ENCODE measurements at regions not wholly inside any gene's neighbourhood (a gene's known extent, or its start where the extent isn't known, plus 50 kb on each side); places are given as distances from the start of the nearest gene placed in this dataset.

DNA sequence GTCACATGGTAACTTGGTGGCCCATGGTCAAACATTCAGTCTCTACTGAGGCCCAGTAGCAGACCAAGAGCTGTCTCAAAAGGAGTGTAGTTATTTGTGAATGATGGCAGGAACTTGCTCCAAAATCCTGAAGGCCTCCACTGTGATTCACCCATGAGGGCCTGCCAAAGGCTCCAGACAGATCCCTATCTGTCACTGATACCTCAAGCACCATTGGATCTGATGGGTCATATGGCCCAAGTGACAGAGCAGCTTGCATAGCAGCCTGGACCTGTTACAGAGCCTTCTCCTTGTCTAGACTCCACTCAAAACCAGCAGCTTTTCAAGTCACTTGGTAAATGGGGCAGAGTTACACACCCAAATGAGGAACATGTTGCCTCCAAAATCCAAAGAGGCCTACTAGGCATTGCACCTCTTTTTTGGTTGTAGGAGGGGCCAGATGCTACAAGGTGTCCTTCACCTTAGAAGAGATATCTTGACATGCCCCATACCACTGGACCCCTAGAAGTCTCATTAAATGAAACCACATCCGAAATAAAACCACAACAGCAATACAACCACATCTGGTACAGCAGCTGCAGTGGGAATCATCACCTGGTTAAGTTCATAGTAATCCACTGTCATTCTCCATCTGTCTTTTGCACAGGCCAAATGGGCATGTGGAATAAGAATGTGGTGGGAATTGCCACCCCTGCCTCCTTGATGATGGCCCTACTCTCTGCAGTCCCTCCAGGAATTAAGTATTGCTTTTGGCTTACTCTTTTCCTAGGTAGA, 150.4 kb upstream of the MAX start:
- no peak for DNase-seq

DNA sequence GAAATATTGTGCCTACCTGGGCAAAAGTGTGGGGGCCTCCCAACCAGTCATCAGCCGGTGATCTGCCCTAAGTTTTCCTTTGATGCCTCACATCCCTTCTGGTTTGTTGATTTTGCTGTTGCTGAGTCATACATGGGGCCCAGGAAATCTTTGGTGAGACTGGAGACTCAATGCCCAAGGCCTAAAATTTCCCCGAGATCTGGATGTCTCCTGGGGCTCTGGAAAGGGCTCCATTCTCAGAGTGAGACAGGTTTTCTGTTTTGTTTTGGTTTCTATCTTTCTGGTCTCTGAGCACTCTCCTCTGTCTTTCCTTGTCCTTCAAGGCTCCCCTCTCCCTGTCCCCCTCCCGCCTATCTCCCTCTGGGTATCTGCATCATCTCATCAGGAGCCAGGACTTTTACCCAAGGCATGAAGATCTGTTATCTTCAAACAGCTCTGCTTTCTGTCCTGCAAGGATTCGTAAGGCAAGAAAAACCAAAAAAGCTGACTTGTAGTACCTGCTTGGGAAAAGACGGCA, 152.8 kb upstream of the MAX start:
- DNase-seq: no peak

DNA sequence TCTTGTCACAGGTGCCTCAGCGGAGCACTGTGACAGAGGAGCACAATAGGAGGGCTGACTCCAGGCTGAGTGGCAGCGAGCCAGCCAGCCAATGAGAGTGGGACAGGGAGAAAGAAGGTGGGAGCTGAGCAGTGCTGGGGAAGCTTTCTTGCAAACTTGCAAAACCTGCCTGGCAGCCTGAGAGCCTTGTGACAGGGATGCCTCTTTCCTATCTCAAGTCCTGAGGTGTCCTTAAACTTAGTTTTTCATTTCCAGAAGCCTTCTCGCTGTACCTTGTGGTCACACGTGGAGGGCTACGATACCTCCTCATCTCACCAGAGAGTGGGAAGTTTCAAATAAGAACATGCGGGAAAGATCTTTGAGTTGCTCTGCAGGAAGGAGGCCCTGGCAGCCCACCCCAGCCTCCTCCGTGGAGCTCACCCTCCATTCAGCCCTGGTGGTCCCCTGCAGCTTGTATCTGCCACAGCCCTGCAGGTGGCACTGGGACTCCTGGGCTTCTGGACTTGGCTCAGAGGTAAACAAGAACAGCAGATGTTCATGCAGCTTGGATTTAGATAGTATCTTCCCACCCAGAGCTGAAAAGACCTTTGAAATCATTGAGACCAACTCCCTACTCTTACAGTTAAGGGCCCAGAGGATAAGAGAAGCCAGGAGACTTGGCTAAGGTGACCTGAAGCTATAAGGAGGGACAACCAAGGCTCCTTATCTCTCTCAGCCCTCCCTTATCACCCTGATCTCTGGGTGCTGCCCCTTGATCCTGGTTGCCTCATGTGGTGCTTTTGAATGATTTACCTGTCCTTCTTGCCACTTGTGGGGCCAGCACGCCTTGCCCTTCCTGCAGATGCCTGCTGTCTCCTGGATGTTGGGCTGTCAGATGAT, 153.5 kb upstream of the MAX start:
- DNase-seq: no peak

DNA sequence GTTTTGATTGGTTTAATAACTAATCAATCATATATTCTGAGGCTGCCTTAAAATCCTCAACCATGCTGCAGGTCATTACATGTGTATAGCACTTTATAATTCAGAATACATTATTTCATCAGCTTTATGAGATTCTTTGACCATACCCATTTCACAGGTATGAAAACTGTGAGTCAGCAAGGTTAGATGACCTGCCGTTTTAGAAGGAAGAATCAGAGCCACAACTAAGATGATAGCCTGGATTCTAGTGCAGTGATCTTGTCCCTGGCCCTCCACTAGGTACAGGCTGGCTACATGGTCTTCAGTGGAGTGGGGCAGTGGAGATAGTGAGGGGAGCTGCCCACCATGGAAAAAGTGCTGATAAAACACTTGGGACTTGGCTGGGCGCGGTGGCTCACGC, 154.4 kb upstream of the MAX start:
- DNase-seq: no peak

DNA sequence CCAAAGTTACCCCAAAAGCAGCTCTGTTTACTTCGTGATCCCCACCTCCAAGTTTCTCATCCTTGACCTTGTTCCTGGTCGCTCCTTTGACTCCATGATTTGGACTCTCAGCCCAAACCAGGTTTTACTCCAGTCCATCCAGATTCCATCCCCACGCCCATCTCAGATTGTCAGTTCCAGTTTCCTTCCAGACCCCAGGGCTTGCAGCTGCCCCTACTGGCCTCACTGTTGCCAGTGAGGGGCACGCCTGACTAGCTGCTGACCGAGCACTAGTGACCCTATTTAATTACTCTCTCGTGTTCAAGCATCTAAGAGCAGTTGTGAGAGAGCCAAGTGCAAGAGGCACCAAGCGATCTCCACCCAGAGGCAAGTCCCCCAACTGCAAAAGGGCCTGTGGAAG, 155.1 kb upstream of the FUT8 start:
- DNase-seq: no peak

DNA sequence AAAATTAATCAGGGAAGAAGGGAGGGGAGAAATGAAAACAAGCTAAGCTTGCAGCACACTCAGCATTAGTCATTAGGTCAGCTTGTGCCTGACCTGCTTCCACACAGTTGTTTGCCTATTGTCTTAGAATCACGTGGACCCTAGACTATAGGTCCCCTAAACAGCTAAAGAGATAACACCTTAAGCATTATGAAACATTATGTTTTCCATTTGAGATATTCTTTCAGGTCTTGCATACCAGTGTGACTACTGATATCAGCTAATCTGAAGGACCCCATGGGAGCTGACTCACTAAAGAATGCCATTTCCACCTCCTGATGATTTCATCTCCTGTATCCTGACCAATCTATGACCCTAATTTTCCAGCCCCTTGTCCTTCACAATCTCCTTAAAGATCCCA, 154.1 kb upstream of the FUT8 start:
- no peak for DNase-seq

DNA sequence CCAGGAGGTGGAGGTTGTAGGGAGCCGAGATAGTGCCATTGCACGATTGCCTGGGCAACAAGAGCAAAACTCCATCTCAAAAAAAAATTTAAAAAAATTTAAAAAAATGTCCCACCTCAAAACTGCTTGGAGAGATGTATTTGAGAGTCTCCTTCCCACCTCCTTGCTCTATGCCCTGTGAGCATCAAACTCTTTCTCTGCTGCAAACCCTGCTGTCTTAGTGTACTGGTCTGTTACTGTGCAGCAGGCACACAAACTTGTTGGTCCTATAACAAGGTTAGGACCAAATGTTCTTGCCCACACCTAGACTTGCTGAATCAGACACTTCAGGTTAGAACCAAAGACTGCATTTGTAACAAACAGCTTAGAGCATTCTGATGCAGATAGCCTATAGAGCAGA, 153.5 kb upstream of the FUT8 start:
- DNase-seq: no peak

DNA sequence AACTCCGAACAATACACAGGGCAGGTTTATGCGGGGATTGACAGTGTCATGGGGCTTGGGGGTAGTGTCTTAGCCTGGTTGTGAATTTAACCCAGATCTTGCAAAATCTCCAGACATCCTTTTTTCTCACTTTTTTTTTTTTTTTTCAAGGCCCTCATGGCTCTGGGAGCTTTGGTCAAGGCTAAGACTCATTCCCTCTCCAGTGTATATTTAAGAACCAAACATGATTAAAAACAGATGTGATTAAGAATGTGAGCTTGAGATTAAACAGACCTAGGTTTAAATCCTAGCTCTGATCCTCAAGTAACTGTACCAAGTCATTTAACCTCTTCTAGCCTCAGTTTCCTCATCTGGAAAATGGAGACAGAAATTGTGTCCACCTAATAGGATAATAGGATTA, 151.7 kb upstream of the FUT8 start:
- DNase-seq: no peak

DNA sequence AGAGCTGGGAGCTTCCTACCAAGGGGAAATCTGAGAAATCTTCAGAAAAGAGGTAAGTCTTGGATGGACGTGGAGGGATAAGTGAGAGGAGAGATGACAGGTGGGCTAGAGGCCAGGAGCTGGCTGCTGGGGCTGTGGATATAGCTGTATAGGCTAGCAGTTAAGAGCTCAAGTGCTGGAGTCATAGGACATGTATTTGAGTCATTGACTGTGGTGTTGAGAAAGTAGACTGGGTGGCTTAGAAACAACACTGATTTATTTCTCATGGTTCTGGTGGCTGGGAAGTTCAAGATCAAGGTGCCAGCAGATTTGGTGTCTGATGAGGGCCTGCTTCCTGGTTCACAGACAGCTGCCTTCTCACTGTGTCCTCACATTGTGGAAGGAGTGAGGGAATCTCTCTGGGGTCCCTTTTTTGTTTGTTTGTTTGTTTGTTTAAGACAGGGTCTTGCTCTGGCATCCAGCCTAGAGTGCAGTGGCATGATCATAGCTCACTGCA, 151.1 kb upstream of the FUT8 start:
- DNase-seq: no peak

DNA sequence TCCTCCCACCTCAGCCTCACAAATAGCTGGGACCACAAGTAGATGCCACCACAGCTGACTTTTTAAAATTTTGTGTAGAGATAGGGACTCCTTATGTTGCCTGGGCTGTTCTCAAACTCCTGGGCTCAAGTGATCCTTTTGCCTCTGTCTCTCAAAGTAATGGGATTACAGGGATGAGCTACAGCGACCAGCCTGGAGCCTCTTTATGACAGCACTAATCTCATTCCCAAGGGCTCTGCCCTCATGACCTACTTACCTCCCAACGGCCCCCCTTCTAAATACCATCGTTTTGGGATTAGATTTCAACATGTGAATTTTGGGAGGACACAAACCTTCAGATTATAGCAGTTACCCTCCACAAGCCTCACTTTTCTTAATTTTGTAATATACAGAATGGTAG, 150.6 kb upstream of the FUT8 start:
- DNase-seq: no peak

DNA sequence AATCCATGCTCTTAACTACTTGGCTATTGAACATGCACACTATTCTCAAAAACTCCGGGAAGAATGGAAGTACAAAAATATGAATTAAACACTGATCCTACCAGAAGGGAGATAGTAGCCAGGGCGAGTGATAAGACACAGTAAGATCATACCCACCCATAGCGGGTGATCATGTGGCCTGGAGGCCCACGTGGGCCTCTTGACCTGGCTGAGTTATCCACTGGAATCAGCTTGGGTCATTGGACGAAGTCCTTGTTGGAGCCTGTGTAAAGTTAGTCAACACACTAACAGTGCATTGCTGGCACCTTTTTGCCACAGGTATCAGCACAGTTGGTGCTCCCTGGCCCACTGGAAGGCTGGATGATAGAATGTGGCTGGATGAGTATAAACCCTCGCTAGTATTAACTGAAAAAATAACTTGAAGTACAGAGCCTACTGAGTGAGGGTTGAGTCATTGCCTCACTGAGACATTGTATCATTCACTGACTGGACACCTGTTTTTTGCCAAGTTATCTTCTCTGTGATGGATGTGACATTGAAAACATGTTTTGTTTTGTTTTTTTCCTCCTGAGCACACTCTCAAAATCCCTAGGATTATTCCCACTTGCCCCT, 149.2 kb upstream of the FUT8 start:
- DNase-seq: no peak

DNA sequence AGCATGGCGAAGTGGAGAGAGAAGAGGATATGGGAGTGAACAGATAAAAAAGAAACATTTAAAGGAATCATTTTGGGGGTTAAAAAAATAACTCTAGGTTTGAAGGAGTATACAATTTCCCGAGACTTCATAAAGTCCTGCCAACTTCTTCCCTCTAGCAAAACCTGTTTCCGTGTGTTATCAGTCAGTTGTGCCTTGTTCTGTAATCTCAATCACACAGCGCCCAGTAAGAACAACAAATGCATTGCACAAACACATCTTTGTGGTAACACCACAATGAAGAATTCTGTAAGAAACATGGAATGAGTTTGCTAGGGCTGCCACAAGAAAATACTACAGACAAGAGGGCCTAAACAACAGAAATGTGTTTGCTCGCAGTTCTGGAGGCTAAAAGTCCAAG, 144.7 kb upstream of the FUT8 start:
- no peak for DNase-seq

DNA sequence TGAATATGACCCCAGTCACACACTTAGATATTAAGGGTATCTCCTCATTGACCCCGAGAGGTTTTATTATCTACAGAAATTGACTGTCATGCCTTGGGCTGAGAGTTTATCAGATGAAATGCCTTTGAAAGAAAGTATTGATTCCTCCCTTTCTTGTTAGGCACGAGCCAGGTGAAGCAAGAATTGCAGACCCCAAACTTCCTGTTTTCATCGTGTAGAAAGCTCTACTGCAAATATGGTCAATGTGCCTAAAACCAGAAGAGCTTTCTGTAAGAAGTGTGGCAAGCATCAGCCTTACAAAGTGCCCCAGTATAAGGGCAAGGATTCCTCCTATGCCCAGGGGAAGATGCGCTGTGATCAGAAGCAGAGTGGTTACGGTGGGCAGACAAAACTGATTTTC, 143.9 kb upstream of the FUT8 start:
- no peak for DNase-seq

DNA sequence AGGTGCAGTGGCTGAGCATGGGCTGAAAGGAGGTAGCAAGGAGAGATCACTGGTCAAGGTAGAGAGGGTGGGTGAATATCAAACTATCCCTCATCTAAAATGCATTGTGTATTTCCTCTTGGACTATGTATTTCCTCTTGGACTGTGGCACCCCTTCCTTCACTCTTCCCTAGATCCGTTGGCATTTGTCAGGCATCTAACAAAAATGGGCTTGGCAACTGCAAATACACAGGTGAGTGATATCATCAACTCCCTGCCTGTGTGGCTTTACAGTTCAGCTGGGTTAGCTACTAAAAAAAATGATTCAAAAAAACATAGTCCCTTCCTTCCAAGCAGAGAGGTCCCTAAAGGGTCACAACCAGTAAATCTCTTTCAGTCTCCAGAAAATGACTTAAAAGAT, 142.8 kb upstream of the FUT8 start:
- no peak for DNase-seq

DNA sequence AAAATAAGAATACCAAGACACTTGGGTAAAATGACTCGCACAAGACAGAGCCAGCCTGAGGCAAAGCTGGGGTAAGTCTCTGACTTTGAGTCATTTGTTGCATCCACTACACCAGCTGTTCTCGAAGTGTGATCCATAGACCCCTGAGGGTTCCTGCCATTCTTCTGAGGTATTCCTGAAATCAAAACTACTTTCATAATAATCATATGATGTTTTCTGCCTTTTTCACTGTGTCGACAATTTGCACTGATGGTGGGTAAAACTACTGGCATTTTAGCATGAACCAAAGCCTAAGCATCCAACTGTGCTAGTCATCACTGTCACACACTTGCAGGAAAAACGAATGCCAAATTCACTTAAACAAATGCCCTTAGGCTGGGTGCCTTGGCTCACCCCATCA, 135.5 kb upstream of the FUT8 start:
- no peak for DNase-seq

DNA sequence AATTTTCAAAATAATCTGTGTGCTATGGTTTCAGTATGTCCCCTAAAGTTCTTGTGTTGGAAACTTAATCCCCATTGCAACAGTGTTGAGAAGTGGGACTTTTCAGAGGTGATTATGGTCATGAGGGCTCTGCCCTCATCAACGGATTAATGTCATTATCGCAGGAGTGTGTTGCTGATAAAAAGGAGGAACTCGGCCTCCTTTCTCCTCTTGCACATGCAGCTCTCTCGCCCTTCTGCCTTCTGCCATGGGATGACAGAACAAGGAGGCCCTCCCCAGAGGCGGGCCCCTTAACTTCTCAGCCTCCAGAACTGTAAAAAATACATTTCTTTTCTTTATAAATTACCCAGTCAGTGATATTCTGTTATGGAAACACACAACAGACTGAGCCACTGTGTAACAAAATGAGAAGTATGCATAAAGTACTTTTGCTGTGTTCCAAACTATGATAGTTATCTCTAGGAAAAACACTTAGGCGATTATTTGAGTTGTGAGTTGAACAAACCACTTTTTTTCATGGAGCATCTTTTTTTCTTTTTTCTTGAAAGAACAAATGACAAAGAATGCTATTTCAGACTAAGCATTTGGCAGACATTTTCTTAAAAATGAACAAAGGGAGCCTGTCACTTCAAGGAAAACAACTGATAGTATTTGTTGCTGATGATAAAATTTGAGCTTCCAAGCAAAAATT, 134.8 kb upstream of the FUT8 start:
- DNase-seq: no peak

DNA sequence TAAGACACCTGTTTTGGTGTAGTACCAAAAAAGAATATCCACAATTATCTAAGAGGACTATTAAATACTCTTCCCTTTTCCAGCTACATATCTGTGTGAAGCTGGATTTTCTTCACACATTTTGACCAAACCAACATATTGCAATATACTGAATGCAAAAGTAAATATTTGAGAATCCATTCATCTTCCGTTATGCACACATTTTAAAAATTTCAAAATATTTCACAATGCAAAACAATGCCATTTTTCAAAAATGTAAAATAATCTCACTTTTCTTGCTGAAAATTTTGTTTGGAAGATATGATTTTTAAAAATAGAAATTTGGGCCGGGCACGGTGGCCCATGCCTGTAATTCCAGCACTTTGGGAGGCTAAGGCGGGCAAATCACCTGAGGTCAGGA, 133.9 kb upstream of the FUT8 start:
- no peak for DNase-seq

DNA sequence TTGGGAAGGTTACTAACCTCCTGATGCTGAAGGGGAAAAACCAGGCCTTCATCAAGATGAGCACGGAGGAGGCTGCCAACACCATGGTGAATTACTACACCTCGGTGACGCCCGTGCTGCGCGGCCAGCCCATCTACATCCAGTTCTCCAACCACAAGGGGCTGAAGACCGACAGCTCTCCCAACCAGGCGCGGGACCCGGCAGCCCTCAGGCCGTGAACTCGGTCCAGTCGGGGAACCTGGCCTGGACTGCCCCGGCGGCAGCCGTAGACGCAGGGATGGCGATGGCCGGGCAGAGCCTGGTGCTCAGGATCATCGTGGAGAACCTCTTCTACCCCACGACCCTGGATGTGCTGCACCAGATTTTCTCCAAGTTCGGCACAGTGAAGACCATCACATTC, 133.0 kb upstream of the FUT8 start:
- no peak for DNase-seq

DNA sequence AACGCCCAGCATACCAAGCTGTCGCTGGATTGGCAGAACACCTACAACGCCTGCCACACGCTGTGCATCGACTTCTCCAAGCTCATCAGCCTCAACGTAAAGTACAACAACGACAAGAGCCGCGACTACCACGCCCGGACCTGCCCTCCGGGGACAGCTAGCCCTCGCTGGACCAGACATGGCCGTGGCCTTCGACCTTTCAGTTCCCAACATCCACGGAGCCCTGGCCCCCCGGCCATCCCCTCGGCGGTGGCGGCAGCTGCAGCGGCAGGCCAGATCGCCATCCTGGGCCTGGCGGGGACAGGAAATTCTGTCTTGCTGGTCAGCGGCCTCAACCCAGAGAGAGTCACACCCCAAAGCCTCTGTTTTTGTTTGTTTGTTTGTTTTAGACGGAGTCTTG, 132.6 kb upstream of the FUT8 start:
- DNase-seq: no peak

DNA sequence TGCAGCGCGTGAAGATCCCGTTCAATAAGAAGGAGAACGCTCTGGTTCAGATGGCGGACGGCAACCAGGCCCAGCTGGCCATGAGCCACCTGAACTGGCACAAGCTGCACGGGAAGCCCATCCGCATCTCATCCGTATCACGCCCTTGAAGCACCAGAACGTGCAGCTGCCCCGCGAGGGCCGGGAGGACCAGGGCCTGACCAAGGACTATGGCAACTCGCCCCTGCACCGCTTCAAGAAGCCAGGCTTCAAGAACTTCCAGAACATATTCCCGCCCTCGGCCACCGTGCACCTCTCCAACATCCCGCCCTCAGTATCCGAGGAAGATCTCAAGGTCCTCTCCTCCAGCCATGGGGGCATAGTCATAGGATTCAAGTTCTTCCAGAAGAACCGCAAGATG, 131.9 kb upstream of the FUT8 start:
- DNase-seq: no peak

DNA sequence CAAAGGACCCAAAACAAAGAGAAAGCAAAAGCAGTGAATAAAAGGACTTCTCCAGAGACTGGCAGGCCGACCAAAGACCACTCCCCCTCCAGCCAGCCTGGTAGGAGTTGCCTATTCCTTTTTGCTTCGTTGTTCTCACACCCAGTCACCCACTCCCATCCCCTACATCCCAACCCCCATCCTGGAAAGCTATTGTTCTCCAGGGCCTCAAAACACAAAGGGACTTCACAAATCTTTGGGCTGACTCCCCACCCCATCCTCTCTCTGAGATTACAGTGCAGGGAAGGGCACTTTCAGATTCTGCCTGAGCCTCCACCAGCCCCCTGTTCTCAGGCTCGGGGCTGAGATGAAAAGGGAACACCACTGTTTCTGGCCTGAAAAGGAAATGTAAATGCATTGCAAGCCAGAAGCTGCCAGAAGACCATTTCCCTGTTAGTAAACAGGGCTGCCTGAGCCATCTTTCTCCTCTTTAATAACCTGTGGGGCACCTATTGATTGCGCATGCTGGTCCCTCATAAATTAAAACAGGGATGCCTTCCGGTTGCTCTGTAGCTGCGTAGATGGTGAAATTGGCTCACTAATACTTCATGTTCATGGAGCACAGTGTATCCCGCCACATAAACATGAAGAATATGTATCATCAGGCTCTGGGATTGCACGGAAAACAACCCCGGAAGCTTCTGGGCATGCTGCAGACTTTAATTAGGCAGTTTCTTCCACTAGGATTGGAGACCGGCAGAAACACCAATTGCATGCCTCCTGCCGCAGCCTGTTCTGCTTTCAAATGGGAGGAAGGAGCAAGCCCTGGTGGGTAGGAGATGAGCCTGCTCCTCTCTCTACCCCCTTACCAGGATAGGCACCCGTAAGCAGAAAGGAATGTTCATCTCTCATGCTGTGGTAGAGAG, 130.3 kb upstream of the FUT8 start:
- DNase-seq: no peak

DNA sequence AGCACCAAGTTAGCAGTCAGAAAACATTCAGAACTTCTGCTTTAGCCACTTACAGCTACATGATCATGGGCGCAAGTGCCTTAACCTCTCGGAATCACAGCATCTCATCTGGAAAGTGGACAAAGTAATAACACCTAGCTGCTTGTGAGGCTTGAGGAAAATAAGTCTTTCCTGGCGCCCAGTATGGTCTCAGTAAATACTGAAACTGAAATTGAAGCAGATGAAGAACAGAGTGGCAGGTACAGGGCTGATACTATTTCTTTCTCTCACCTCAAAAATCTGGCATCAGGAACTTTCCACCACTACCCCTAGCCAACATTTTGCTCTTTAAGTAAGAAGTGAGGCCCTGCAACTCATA, 129.7 kb upstream of the FUT8 start:
- no peak for DNase-seq
